CD4-positive, alpha-beta T cell treated with Interleukin-21 for 1 hour (primary cell): ENCODE measurements at regions not wholly inside any gene's neighbourhood (a gene's known extent, or its start where the extent isn't known, plus 50 kb on each side); places are given as distances from the start of the nearest gene placed in this dataset.
A peak's percentile ranks its signal among the peaks of the same experiment; 100 is the strongest.

Source experiments
- DNase-seq: peaks from one replicate; pipeline ENCODE4 v3.0.0-alpha.2; 2020

DNA sequence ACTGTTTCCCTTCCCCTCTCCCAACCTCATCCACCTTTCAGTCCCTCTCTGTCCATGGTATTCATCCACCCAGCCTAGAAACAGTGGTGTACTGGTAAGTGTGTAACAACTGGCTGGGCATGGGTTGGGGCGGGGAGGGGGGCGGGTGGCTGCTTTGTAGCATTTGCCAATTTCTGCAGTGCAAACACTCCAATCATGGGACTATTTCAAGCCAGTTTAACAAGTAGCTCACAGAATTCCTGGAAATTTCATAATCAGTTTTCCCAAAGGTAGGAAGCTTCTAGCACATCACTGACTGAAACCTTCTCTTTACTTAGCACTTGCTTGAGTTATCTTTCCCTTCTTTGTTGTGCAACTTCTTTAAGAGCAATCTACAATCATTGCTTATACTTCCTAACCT, 100.8 kb upstream of the WASF3 start:
- no peak for DNase-seq

DNA sequence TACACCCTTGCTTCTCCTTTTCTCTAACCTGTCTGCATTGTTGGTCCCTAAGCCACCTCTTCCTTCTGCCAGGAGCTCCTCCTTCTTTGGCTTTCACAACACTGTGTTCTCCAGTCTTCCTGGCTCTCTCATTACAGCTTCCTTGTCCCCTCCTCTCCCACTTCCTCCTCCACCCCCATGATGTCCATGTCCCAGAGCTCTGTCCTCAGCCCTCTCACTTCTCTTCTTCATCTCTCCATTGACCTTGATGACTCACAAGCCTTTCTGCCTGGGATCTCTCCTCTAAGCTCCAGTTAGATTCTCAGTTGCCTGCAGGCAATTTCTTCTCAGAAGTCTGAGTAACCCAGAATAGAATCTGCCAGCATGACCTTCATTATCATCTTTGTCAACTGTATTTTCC, 100.3 kb upstream of the WASF3 start:
- DNase-seq = no peak

DNA sequence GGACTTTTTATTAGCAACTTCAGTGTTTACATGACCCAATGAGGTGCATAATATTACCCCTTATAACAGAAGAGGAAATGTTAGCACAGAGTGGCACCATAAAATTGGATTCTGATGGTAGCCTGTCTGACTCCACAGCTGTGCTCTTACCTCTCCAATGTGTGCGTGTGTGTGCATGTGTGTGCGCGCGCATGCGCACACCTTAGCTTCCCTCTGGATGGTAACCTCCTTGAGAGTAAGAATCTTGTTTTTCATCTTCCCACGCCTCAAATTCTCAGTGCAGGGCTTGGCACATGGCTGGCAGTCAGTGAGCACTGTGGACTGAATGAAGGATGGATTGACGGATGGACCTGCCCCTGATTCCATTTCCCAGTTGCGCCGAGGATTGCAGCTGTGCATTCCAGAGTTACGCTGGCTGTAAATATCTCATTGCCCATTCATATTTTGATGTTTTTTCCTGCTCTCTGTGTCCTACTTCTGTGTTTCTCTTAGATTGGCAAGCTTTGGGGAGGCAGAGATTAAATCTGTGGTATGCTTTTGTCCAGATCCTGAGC, 99.2 kb upstream of the WASF3 start:
- no peak for DNase-seq

DNA sequence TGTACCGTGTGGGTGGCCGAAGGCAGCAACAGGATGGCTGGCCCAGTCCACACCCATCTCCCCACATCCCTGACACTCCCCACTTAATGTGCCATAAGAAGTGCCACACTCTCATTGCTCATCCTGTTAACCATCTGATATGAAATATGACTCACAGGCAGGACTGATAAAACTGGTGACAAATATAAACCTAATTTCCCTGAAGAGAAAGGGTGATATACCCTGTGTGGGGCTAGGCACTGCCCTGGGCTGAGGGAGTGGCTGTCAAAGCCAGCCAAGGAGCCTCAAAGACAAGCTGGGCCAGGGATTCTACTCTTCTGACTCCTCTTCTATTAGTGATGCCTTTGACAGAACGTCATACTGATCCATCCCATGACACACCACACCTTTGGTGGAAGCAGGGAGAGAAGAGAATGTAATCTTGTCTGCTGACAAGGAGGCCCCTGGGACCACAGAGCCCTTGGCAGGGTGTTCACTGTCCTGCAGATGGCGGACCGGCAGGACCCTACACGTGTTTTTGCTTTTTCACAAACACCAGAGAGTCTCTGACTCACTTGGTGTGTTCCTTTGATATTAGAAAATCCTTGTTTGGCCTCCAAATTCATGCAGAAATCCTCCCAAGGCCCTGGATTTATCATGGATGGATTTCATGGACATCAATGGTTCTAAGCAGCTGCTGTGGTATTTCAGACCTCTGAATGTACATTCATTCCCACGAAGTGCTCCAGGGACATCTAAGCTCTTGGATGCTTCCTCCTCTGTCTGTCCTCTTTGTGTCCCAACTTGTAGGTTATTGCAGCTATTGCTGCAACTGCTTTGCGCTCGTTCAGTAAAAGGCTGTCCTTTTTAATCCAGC, 98.0 kb upstream of the WASF3 start:
- no peak for DNase-seq

DNA sequence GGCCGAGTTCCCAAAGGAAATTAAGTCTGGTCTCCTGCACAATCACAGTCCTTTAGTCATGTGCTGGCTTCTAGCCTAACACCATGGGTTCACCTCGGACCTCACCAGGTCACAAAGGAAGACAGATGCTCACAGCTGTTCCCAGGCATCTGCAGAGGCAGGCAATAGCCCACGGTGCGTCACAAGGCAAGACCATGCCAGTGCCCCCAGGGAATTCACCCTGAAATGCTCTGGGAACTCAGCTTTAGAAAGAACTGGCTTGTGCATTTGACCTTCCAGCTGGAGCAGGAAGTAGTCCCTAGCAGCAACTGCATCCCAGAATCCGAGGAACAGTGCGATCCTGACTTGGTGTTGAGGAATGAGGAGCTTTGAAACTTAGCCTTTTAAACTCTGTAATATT, 96.8 kb upstream of the WASF3 start:
- DNase-seq = no peak

DNA sequence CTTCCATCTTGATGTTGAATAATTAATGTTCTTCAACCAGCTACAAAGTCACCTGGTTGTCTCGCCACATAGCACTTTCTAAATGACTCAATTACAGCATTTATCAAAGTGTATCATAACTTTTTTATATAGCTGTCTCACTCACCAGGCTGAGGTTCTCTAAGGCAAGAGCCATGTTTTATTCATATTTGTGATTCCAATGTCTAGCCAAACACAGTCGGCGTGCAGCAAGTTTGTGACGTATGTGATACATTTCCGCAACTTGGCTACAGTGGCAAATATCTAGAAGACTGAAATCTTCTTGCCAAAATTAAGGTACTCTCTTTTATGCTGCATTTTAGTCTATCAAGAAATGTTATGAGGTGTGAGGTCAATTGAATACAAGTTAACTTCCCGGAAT, 94.2 kb upstream of the WASF3 start:
- no peak for DNase-seq

DNA sequence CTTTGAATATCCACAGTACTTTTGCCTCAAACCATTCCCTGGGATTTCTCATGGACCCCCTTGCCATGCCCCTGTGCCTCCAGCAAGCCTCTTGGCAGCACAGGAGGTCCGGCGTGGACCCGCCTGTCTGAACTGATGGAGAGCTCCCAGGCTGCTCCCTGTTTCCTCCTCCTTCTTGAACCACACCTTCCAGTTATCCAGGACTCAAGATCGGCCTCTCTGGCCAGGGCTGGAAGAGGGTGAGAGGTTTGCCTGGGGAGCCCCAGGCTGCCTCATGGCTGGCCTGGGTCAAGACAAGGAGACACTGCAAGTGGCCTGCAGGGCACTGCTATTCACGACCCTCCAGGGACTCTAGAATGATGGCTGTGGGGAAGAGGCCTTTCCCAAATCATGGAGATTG, 93.6 kb upstream of the WASF3 start:
- DNase-seq = no peak

DNA sequence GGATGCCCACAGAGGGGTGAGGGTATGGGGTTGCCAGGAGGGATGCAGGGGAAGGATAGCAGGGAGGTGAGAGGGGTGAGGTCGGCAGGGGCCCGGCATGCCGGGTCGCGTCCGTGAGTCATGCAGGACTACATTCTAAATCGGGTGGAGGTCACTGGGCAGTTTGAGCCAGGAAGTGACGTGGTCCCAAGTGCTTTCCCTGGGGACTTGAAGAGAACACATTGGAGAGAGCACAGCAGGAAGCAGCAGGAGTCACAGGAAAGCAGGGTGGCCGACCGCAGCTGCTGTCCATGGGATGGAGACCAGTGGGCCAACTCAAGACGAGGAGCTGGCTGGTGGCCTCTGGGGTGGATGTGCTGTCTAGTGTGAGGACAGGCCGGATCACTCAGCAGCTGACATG, 92.0 kb upstream of the WASF3 start:
- DNase-seq = no peak

DNA sequence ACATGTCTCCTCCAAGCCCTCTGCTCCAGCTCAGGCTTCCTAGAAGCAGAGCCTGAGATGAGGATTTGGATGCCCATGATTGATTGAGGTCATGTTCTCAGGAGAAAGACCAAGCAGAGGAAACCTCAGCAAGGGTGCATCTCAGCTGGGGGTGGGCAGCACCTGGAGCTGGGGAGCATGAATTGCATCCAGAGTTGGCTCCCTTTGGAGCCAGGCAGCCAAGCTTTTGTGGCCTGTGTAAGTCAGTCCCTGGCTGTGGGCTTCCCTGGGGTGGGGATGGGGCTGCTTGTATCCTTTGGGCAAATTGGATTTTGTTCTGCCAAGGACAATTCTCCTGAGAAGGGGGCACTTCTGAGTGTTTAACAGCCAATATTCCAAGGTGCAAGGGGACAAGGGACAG, 91.5 kb upstream of the WASF3 start:
- DNase-seq = no peak

DNA sequence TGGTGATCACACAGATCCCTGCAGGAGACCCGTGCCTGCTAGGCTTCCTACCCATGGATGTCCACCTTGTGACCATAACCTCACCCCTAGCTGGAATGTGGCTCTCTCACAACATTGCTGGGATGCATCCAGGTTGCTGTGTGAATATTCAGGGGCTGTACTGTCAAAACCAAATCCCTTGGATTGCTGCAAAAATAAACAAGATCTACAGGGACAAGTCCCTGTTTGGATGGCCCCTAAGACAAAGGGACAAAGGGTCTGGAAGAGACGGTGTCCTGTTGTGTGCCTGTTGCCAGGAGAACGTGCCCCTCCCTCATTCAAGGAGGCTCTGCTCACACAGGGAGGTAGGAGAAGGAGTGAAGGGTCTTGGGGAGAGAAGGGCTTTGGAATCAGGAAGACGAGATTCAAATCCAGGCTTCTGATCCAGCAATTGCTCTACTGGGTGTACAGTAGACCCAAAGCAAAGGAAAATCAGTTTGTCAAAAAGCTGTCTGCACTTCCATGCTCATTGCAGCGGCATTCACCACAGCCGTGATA, 89.2 kb upstream of the WASF3 start:
- no peak for DNase-seq

DNA sequence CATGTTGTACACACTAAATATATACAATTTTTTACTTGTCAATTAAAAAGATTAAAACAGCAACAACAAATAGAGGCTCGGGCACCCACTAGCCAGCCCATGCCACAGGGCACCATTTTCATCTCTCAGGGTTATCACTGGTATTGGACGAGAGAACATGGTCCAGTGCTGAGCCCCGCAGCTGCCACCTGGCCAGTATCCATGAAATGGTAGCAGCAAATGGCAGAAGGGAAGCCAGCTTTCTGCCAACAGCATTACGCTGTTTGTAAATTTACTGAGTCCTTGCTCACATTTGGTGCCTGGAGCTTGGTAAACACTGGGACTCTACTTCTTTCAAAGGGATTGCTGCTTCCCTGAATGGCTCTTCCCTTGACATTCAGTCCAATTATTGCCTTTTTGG, 87.9 kb upstream of the WASF3 start:
- DNase-seq = no peak

DNA sequence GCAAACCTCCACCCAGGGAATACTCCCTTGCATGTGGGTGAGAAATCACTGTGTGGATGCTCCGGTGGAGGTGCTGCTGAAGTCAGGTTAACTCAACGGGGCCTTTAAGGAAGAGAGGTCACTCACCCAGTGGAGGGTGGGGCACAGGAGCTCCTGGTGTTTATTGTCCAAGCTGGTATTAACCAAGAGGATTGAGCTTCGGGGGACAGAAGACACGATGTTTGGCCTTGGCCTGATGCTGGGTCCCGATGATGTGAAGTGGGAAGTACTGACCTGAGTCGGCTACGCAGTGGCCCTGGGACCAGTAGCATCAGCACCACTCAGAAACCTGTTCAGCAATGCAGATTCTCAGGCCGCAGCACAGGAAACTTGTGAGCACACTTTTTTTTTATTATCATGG, 85.7 kb upstream of the WASF3 start:
- DNase-seq = no peak

DNA sequence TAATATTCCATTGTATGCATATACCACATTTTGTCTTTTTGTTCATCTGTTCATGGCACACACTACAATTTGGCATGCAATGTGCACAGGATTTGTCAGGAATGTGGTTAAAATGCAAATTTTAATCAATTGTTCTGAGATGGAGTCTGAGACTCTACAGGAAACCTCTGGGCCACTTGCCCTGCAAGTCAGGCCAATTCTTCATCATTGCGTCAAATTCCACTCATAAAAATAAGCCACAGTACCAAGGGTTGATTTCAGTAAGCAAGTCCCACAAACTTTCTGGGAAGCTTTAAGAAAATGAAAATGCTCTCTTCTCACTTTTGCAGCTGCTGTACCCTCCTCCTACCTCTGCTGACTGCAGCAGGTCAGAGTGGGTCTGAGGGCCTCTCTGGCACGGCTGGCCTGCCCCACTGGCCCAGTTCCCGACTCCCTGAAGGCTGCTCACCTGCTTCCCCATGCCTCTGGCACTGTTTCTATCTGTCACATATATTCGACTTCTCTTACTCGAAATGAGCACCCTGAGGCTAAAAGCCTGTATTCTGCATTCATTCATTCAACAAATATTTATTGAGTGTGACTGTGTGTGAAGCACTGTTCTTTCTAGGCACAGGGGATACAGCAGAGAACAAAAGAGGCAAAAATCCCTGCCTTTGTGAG, 83.8 kb upstream of the WASF3 start:
- DNase-seq = no peak

DNA sequence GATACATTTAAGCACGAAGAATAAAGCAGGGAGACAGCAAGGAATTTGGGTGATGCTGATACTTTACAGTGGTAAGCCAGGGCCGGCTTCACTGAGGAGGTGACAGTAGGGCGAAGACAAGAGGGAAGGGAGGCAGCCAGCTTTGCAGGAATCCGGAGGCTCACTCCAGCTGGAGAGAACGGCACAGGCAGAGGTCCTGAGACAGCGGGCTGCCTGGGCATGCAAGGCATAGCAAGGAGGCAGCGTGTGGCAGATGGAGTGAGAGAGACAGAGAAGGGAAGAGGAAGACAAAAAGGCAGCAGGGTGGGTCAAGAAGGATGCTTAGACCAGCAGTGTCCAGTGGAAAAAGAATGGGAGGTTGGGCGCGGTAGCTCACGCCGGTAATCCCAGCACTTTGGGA, 83.2 kb upstream of the WASF3 start:
- DNase-seq = no peak

DNA sequence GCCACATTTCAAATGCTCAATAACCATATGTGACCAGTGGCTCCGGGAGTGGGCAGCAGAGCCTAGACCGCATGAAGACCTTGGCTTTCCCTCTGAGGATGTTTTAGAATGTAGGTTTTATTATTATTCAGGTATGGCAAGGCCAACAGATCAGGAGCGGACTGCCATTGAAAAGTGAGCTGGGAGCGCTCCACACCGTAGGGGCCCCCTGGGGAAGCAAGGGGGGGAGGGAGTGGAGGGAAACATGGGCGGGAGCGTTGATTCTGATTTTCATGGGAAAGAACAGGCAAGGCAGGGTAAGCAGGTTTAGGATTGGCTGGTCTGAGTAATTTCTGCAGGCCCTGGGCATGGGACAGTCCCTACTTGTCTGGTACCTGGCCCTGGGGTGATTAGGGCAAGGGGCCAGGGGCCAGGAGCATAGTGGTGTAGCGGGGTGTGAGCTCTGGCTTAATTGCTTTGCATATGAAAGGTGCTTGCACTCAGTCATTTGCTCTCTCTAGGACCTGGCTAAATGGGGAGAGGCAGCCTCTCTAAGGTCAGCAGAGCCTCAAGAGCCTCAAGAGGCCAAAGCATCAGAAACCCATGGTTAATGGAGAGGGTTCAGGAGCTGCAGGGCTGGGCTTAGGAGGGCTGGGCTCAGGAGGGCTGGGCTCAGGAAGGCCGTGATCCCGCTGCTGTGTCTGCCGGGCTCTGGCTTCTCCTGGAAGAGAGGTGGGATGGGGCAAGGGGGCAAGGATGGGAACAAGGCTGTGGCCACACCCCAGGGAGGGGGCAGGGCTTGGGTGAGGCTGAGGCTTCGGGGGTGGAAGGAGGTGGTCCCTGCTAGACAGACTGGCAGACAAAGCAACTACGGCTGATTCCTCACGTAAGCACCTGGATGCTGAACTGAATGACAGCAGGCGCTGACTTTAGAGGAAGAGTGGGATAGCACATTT, 82.0 kb upstream of the WASF3 start:
- DNase-seq = no peak

DNA sequence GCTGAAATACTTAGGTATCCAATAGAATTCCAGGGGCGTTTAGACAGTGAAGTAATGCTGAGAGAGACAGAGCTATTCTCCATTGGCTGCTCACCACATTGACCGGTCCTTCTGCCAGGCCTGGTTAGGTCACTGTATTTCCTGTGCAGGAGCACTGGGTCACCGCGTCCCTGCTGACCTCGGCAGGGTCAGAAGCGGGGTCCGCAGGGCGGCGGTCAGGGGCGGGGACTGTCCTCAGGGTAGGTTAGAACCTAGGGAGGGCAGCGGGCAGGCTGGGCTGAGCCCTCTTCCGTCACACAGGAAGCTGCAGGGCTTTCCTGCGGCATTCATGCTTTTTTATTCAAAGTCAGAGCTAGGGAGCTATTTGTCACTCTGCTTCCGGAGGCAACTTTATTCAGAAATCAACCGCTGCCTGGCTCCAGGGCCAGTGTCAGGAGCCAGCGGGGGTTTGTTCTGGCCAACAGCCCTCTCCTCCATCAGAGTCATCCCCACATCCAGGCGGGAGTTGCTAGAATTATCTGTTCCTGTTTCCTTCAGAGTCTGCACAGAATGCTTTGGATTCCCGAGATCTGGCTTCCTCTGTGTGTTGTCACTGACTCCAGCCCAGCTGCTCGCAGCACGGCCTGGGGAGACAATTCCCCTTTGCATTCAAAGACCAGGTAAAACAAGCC, 81.2 kb upstream of the WASF3 start:
- peak; percentile 4 for DNase-seq

DNA sequence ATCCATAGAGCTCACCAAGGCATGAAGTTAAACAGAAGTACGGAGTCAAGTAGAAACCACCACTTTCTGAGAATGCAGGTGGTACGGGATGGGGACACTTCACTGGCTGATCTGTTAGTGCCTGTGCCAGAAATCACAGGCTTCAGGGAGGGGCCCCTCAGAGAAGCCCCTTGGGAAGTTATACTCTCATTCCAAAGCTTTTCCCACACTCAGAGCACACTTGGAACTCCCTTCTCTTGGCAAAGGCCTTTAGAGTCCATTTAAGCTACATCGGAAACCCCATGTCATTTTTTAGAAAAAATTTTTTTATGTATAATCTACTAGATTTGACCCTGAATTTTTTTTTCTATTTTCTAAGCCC, 80.7 kb upstream of the WASF3 start:
- no peak for DNase-seq

DNA sequence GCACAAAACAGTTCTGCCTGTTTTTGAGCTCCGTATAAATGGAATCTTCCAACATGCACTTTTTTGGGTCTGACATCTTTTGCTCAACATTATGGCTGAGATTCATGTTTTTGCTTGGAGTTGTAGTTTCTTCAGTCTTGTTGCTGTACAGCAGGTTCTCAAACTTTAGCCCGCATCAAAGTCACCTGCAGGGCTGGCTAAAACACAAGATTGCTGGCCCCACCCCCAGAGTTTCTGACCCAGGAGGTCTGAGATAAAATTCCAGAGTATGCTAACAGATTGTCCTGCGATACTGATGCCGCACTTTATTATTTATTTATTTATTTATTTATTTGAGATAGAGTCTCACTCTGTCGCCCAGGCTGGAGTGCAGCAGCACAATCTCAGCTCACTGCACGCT, 79.8 kb upstream of the WASF3 start:
- DNase-seq = no peak

DNA sequence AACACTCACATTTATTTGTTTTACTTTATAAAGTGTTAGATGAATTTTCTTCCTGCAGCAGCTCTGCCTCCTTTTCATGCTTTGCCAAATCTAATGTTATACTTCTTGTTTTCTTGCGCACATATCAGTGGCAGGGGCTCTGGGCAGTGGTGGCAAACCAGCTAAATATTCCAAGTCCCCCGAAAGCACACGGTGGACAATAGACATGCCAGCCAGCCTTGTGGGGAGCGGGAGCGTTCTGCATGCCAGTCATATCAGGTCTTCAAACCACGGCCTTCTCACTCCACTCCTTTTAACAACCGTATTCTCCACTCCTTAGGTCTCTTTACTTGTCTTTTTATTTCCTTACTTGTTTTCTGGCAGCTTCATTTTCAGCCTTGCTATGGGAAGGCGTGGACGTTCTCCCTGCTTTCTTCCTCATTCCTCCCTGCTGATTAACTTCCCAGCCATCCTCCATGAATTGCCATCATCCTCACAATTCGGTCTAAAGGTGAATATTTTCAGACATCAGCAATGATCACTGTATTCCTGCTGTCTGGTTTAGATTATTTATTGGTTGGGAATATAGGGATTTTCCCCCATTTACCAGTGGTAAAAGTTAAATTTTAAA, 77.1 kb upstream of the WASF3 start:
- DNase-seq = no peak

DNA sequence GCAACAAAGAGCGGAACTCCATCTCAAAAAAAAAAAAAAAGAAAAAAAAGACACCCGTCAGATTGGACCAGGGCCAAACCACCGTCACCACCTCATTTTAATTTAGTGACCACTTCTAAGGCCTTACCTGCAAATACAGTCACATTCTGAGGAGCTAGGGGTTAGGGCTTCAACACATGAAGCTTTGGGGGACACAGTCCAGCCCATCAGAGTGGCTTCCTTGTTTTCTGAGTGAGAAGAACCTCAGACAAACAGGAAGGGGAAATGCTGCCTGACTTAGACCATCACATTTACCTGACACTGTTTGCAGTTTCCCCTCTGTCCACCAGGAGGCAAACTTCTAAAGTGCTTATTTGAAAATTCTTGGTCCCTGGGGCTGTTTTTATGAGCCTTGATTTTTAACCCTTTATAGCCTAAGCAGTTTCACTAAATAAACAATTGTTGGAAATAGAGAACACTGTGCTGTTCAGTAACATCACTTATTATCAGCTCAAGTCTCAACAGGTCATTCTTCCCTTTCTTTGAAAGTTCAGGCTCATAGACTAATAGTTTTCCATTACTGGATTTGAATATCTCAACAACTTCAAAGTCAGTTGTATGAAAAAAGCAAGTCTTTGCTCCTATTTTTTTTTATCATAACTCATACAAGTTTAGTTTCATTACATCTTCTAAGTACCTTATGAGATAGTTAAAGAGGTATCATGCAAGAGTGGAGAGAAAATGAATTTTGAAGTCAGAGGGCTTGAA, 74.9 kb upstream of the WASF3 start:
- peak; percentile 75 for DNase-seq

DNA sequence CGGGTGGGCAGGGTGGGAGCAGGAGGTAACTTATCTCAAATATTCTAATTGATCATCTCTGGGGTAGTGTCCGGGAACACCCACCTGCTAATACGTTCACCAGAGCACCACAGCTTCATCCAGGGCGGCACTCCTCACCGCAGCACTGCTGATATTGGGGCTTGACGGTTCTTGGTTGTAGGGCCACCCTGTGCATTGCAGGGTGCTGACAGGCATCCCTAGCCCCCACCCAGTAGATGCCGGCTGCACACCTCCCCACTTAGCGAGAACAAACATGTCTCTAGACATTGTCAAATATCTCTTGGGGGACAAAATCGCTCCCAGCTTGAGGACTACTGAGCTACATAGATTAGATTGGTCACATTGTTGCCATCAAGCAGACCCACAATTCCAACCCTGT, 73.9 kb upstream of the WASF3 start:
- DNase-seq = no peak
